ENCODE measurements at regions not wholly inside any gene's neighbourhood (a gene's known extent, or its start where the extent isn't known, plus 50 kb on each side); places are given as distances from the start of the nearest gene placed in this dataset.

GRCh38 chr4:135515295-135515694, 1313.7 kb upstream of the PABPC4L start:
- no peak for TF ChIP-seq CTCF (conservative IDR thresholded peaks at IDR 0.05)
- TF ChIP-seq EZH2 (IDR thresholded peaks at IDR 0.05; ENCODE audit: low read depth) = no peak
